Endodermal cell (in vitro differentiated cells): ENCODE measurements at regions not wholly inside any gene's neighbourhood (a gene's known extent, or its start where the extent isn't known, plus 50 kb on each side); places are given as distances from the start of the nearest gene placed in this dataset.

Source experiments
- DNase-seq: peaks from one replicate; pipeline ENCODE4 v3.0.0-alpha.2; 2017
- H3K27ac ChIP-seq: 2 replicates; pipeline ENCODE4 v1.5.1; 2013; ENCODE audit warnings: mild to moderate bottlenecking, low read depth, low read length, moderate library complexity
- H3K27me3 ChIP-seq: 2 replicates; pipeline ENCODE4 v1.6.1; 2013; ENCODE audit warnings: mild to moderate bottlenecking, low read length, moderate library complexity; ENCODE audit not compliant: insufficient read depth, control insufficient read depth, poor library complexity, severe bottlenecking
- H3K36me3 ChIP-seq: 2 replicates; pipeline ENCODE4 v1.7.0; 2013; ENCODE audit warnings: mild to moderate bottlenecking, low read length, moderate library complexity; ENCODE audit not compliant: control insufficient read depth, insufficient read depth
- H3K4me1 ChIP-seq: one replicate; pipeline ENCODE4 v1.7.0; 2013; ENCODE audit warnings: low read length; ENCODE audit not compliant: control insufficient read depth, insufficient read depth
- H3K4me3 ChIP-seq: 2 replicates; pipeline ENCODE4 v1.5.1; 2013; ENCODE audit warnings: mild to moderate bottlenecking, low read length, moderate library complexity
- H3K9ac ChIP-seq: 2 replicates; pipeline ENCODE4 v1.6.1; 2013; ENCODE audit warnings: mild to moderate bottlenecking, low read length, moderate library complexity; ENCODE audit not compliant: poor library complexity, severe bottlenecking; ENCODE audit errors: extremely low read depth
- H3K9me3 ChIP-seq: 2 replicates; pipeline ENCODE4 v1.6.1; 2013; ENCODE audit warnings: mild to moderate bottlenecking, low read length, moderate library complexity; ENCODE audit not compliant: control insufficient read depth
- H3K27ac Mint-ChIP-seq: 2 replicates; pipeline ENCODE4 v1.8.0; 2020; ENCODE audit warnings: mixed read lengths
- H3K27me3 Mint-ChIP-seq: 2 replicates; pipeline ENCODE4 v1.8.0; 2021; ENCODE audit warnings: mild to moderate bottlenecking, mixed read lengths; ENCODE audit not compliant: insufficient read depth
- H3K36me3 Mint-ChIP-seq: 2 replicates; pipeline ENCODE4 v1.8.0; 2020; ENCODE audit warnings: low read depth, mixed read lengths
- H3K4me1 Mint-ChIP-seq: 2 replicates; pipeline ENCODE4 v1.8.0; 2020; ENCODE audit warnings: mixed read lengths
- H3K4me3 Mint-ChIP-seq: 2 replicates; pipeline ENCODE4 v1.8.0; 2020; ENCODE audit warnings: mild to moderate bottlenecking, moderate library complexity, mixed read lengths
- H3K9me3 Mint-ChIP-seq: 2 replicates; pipeline ENCODE4 v1.8.0; 2020; ENCODE audit warnings: mild to moderate bottlenecking, mixed read lengths
- WGBS, 2 experiments: methylation state at CpG; one replicate each; pipeline versions ENCODE4 v1.1.5 to v1.1.7; 2013; ENCODE audit warnings: missing lambda C conversion rate in 2 of 2, mixed read lengths in 1 of 2; ENCODE audit not compliant: insufficient coverage in 1 of 2, insufficient read length in 1 of 2; 5-methylcytosine and 5-hydroxymethylcytosine counted together
- TF ChIP-seq, protein P1 (sequence below): fragments of 200-600 bp; sonication (generic); conservative IDR thresholded peaks from 2 replicates; pipeline ENCODE4 v1.5.0; 2021; ENCODE audit warnings: antibody characterized with exemption, mild to moderate bottlenecking

DNA sequence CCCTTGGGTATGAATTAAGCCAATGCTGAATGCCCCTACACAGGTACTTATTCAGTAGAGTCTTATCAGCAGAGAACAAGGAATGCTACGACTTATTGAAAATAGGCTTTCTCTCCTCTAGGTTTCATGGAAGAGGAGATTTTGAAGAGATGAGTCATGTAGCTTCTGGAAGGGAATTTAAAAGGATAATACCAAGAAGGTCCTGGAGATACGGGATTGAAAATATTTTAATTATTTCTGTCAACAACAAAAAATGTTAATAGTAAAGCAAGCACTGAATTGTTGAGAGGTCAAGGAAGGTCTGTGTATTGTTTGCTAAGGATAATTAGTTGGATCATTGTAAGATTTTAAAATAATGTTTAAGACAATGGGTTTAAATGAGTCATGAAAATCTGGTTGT lies 293.0 kb upstream of the SPHKAP start:
- 73 to 89% methylated on average over 2 of the region's 2 CpGs for WGBS, 2 experiments
- peaks cover 2% of the 10 kb centered on the region for H3K9me3 Mint-ChIP-seq
- no peak overlapping the region for H3K4me3 Mint-ChIP-seq
- no peak overlapping the region for H3K27ac Mint-ChIP-seq
- Histone ChIP-seq H3K36me3 (no peaks in the 10 kb centered on the region), H3K27me3 (no peaks in the 10 kb centered on the region), H3K4me1 (no peaks in the 10 kb centered on the region), H3K27ac (no peak overlapping the region), H3K4me3 (no peak overlapping the region), H3K9ac (no peak overlapping the region), H3K9me3 (peaks cover 1% of the 10 kb centered on the region)
- no peaks in the 10 kb centered on the region for H3K36me3 Mint-ChIP-seq
- TF ChIP-seq, protein P1, sequence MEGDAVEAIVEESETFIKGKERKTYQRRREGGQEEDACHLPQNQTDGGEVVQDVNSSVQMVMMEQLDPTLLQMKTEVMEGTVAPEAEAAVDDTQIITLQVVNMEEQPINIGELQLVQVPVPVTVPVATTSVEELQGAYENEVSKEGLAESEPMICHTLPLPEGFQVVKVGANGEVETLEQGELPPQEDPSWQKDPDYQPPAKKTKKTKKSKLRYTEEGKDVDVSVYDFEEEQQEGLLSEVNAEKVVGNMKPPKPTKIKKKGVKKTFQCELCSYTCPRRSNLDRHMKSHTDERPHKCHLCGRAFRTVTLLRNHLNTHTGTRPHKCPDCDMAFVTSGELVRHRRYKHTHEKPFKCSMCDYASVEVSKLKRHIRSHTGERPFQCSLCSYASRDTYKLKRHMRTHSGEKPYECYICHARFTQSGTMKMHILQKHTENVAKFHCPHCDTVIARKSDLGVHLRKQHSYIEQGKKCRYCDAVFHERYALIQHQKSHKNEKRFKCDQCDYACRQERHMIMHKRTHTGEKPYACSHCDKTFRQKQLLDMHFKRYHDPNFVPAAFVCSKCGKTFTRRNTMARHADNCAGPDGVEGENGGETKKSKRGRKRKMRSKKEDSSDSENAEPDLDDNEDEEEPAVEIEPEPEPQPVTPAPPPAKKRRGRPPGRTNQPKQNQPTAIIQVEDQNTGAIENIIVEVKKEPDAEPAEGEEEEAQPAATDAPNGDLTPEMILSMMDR, result no peak
- no peaks in the 10 kb centered on the region for H3K27me3 Mint-ChIP-seq
- H3K4me1 Mint-ChIP-seq, result peaks cover 2% of the 10 kb centered on the region
- DNase-seq, result no peak

DNA sequence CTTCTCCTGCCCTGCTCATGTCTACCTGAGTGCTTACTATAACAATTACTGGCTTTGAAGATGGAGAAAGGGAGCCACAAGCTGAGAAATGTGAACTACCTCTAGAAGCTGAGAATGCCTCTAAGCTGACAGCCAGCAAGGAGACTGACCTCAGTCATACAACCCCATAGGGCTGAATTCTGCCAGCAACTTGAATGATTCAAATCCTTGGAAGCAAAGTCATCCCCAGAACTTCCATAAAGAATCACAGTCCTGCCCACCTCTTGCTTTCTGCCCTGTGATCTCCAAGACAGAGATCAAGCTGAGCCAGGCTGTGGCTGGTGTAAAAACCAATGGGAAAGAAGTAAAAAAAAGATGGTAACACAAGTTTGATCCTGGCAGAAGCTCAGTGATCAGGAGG lies 288.2 kb upstream of the SPHKAP start:
- Mint-ChIP-seq H3K27ac (no peak overlapping the region), H3K27me3 (no peaks in the 10 kb centered on the region), H3K4me3 (no peak overlapping the region), H3K36me3 (no peaks in the 10 kb centered on the region), H3K4me1 (peaks cover 12% of the 10 kb centered on the region), H3K9me3 (peaks cover 11% of the 10 kb centered on the region)
- Histone ChIP-seq H3K27ac (no peak overlapping the region), H3K4me3 (no peak overlapping the region), H3K27me3 (no peaks in the 10 kb centered on the region), H3K4me1 (peaks cover 4% of the 10 kb centered on the region), H3K9ac (no peak overlapping the region), H3K9me3 (peaks cover 10% of the 10 kb centered on the region), H3K36me3 (no peaks in the 10 kb centered on the region)
- TF ChIP-seq, protein P1, result no peak
- no peak for DNase-seq

DNA sequence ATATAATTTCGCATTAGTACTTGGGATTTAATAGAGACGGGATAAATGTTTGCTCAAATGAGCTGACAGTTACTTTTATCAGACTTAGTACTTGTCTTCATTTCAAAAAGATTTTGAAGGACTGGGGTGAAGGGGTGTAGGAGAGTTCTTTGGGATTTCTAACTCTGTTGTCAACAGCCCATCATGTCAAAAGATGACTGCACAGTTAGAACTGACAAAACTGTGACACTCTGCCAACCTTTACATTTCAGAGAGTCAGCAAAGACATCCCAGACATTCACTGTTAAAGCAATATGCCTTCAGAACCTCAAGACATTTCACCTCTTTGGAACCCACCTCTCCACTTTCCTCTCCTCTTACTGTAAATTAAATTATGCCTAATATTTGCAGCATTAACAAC lies 285.4 kb upstream of the SPHKAP start:
- TF ChIP-seq, protein P1, result no peak
- H3K4me3 Mint-ChIP-seq, result no peak overlapping the region
- no peak overlapping the region for H3K9ac ChIP-seq
- no peak for DNase-seq
- peaks cover 10% of the 10 kb centered on the region for H3K4me1 Mint-ChIP-seq
- H3K27me3 ChIP-seq, result no peaks in the 10 kb centered on the region
- H3K27ac ChIP-seq, result no peak overlapping the region
- H3K4me3 ChIP-seq, result no peak overlapping the region
- H3K27me3 Mint-ChIP-seq, result no peaks in the 10 kb centered on the region
- peaks cover 11% of the 10 kb centered on the region for H3K9me3 Mint-ChIP-seq
- no peaks in the 10 kb centered on the region for H3K36me3 ChIP-seq
- 88% methylated on average over 2 of the region's 2 CpGs; no CpG with 5 or more reads in 1 of the 2 experiments for WGBS, 2 experiments
- H3K36me3 Mint-ChIP-seq, result no peaks in the 10 kb centered on the region
- no peak overlapping the region for H3K27ac Mint-ChIP-seq
- peaks cover 4% of the 10 kb centered on the region for H3K4me1 ChIP-seq
- H3K9me3 ChIP-seq, result peaks cover 10% of the 10 kb centered on the region
